ENCODE measurements at regions not wholly inside any gene's neighbourhood (a gene's known extent, or its start where the extent isn't known, plus 50 kb on each side); places are given as distances from the start of the nearest gene placed in this dataset.

DNA sequence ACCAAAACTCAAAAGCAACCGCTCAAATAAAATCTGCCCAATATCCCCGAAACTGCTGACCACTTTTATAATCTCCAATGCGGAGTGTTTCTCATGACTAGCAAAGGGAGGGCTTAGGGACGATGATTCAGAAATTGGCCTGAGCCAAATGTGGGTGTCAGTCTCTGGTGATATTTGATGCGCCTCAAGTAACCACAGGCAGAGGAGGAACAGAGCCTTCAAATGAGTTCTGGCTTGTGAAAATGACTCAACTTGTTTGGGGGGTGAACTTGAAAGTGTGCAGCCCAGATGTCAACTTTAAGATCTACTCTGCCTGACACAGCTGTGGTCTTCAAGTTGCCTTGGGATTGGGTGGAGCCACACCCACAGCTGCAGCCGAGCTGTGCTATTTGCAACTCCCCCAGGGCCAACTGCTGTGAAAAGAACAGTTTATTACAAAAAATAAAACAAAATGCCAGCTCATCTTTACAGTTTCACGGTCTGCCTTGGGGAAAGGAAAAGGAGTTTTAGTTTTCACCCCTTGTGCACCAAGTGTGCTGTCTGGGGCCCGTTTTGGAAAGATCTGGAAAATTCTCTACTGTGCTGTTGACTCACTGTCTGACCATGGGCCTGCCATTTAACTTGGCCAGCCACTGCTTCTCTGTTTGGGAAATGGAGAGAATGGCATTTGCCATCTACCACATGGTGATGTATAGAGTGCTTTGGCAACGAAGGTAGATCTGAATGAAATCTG lies 222.1 kb downstream of the MTX2 start (continued):
- no peak for TF ChIP-seq RFX5 (IDR thresholded peaks at IDR 0.05)
- no peak for TF ChIP-seq MAFK (IDR thresholded peaks at IDR 0.05; ENCODE audit: partially characterized antibody)
- TF ChIP-seq SREBF2 (IDR thresholded peaks at IDR 0.05): no peak
- no peak for TF ChIP-seq NFE2L2 (conservative IDR thresholded peaks at IDR 0.05; ENCODE audit: low read length)
- TF ChIP-seq RCOR1 (IDR thresholded peaks at IDR 0.05; ENCODE audit: low read depth, low read length): no peak
- TF ChIP-seq MYC (IDR thresholded peaks at IDR 0.05; ENCODE audit: borderline replicate concordance, low read length): no peak
- TF ChIP-seq, protein P1, sequence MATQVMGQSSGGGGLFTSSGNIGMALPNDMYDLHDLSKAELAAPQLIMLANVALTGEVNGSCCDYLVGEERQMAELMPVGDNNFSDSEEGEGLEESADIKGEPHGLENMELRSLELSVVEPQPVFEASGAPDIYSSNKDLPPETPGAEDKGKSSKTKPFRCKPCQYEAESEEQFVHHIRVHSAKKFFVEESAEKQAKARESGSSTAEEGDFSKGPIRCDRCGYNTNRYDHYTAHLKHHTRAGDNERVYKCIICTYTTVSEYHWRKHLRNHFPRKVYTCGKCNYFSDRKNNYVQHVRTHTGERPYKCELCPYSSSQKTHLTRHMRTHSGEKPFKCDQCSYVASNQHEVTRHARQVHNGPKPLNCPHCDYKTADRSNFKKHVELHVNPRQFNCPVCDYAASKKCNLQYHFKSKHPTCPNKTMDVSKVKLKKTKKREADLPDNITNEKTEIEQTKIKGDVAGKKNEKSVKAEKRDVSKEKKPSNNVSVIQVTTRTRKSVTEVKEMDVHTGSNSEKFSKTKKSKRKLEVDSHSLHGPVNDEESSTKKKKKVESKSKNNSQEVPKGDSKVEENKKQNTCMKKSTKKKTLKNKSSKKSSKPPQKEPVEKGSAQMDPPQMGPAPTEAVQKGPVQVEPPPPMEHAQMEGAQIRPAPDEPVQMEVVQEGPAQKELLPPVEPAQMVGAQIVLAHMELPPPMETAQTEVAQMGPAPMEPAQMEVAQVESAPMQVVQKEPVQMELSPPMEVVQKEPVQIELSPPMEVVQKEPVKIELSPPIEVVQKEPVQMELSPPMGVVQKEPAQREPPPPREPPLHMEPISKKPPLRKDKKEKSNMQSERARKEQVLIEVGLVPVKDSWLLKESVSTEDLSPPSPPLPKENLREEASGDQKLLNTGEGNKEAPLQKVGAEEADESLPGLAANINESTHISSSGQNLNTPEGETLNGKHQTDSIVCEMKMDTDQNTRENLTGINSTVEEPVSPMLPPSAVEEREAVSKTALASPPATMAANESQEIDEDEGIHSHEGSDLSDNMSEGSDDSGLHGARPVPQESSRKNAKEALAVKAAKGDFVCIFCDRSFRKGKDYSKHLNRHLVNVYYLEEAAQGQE (IDR thresholded peaks at IDR 0.05): no peak

DNA sequence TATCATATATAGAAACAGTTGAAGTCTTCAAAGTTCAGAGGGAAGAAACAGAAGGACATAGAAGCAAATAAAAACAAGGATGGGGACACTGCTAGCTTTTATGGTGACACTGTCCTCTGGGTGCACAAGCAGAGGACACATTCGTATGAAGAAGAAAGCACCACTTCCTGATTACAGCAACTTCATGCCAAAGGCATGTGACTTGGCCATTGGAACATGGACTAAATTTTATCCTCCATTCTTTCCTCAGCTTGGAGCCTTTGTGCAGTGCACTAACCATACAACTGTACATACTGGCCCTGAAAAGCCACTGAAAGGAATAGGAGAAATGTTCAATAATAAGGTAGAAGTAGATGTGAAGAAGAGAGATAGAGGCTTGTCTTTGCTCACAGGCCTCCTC lies 223.3 kb downstream of the MTX2 start:
- ATAC-seq (no peak), DNase-seq (ENCODE audit: low read depth in 1 of 2, low spot score in 1 of 2) (no peak), FAIRE-seq (no peak)
- ChIA-PET CTCF (no interaction called here), POLR2A (no interaction called here)
- H3K4me2 ChIP-seq: no peak overlapping the region
- 68% methylated on average over 1 of the region's 1 CpG for WGBS (ENCODE audit: missing lambda C conversion rate)
- TF ChIP-seq JUN (IDR thresholded peaks at IDR 0.05) (no peak), FOXS1 (CRISPR knock-in tag; IDR thresholded peaks at IDR 0.05) (no peak), HDAC2 (IDR thresholded peaks at IDR 0.05) (no peak)
- TF ChIP-seq, protein P2, sequence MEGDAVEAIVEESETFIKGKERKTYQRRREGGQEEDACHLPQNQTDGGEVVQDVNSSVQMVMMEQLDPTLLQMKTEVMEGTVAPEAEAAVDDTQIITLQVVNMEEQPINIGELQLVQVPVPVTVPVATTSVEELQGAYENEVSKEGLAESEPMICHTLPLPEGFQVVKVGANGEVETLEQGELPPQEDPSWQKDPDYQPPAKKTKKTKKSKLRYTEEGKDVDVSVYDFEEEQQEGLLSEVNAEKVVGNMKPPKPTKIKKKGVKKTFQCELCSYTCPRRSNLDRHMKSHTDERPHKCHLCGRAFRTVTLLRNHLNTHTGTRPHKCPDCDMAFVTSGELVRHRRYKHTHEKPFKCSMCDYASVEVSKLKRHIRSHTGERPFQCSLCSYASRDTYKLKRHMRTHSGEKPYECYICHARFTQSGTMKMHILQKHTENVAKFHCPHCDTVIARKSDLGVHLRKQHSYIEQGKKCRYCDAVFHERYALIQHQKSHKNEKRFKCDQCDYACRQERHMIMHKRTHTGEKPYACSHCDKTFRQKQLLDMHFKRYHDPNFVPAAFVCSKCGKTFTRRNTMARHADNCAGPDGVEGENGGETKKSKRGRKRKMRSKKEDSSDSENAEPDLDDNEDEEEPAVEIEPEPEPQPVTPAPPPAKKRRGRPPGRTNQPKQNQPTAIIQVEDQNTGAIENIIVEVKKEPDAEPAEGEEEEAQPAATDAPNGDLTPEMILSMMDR (IDR thresholded peaks at IDR 0.05): no peak
- H3K4me3 ChIP-seq: no peak overlapping the region
- no peaks in the 10 kb centered on the region for H3K9me3 ChIP-seq
- no peaks in the 10 kb centered on the region for H3K4me1 ChIP-seq
- no peak overlapping the region for H3K27ac ChIP-seq

DNA sequence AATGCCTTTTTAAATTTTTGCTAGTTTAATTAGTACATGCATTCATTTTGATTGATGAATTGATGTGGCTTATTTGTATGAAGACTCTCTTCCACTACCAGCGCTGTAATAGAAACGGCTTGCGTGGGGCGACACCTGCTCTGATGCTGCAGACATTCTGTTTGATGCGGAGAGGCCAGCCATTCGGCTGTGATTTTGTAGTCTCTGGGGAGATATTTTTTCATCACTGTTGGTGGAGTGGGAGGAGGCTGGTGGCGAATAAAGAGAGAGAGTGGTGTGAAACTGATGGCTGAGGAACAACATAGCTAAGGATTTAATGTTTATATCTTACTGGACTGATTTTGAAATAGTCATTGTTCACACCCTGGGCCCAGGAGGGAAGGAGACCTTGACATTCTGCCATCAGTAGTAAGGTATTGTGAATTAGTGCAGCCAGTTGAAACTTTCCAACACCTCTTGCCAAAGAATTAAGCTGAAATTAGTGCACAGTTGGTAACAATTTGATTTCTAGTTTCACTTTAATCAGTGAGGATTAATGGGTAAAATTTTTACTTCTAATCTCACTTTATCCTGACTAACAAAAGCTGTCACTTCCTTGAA lies 224.1 kb downstream of the MTX2 start:
- ATAC-seq (no peak), FAIRE-seq (no peak), DNase-seq (ENCODE audit: low read depth in 1 of 2, low spot score in 1 of 2) (no peak)
- no peaks in the 10 kb centered on the region for H3K4me1 ChIP-seq
- H3K4me2 ChIP-seq: no peak overlapping the region
- H3K27ac ChIP-seq: no peak overlapping the region
- ChIA-PET POLR2A (no interaction called here), CTCF (no interaction called here)
- no peaks in the 10 kb centered on the region for H3K9me3 ChIP-seq
- WGBS (ENCODE audit: missing lambda C conversion rate): 81% methylated on average over 7 of the region's 7 CpGs
- H3K4me3 ChIP-seq: no peak overlapping the region
- TF ChIP-seq, protein P3, sequence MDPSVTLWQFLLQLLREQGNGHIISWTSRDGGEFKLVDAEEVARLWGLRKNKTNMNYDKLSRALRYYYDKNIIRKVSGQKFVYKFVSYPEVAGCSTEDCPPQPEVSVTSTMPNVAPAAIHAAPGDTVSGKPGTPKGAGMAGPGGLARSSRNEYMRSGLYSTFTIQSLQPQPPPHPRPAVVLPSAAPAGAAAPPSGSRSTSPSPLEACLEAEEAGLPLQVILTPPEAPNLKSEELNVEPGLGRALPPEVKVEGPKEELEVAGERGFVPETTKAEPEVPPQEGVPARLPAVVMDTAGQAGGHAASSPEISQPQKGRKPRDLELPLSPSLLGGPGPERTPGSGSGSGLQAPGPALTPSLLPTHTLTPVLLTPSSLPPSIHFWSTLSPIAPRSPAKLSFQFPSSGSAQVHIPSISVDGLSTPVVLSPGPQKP (IDR thresholded peaks at IDR 0.05; ENCODE audit: low read depth, low read length): no peak
- TF ChIP-seq, protein P4, sequence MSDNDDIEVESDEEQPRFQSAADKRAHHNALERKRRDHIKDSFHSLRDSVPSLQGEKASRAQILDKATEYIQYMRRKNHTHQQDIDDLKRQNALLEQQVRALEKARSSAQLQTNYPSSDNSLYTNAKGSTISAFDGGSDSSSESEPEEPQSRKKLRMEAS (IDR thresholded peaks at IDR 0.05): no peak
- TF ChIP-seq, protein P5, sequence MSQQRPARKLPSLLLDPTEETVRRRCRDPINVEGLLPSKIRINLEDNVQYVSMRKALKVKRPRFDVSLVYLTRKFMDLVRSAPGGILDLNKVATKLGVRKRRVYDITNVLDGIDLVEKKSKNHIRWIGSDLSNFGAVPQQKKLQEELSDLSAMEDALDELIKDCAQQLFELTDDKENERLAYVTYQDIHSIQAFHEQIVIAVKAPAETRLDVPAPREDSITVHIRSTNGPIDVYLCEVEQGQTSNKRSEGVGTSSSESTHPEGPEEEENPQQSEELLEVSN (IDR thresholded peaks at IDR 0.05; ENCODE audit: borderline replicate concordance, low read depth): no peak
- TF ChIP-seq JUNB (IDR thresholded peaks at IDR 0.05): no peak
- TF ChIP-seq CHD4 (IDR thresholded peaks at IDR 0.05; ENCODE audit: borderline replicate concordance): no peak
- TF ChIP-seq, protein P1 (IDR thresholded peaks at IDR 0.05): no peak
- no peak for TF ChIP-seq BHLHE40 (IDR thresholded peaks at IDR 0.05; ENCODE audit: low read depth, low read length)
- no peak for TF ChIP-seq NFE2L2 (conservative IDR thresholded peaks at IDR 0.05; ENCODE audit: low read length)
- no peak for TF ChIP-seq GATA3 (IDR thresholded peaks at IDR 0.05; ENCODE audit: borderline replicate concordance)
- no peak for TF ChIP-seq ZSCAN20 (CRISPR knock-in tag; IDR thresholded peaks at IDR 0.05)
- no peak for TF ChIP-seq ZFP36 (IDR thresholded peaks at IDR 0.05; ENCODE audit: borderline replicate concordance, partially characterized antibody)
- TF ChIP-seq, protein P6, sequence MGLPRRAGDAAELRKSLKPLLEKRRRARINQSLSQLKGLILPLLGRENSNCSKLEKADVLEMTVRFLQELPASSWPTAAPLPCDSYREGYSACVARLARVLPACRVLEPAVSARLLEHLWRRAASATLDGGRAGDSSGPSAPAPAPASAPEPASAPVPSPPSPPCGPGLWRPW (IDR thresholded peaks at IDR 0.05): no peak
- TF ChIP-seq, protein P7, sequence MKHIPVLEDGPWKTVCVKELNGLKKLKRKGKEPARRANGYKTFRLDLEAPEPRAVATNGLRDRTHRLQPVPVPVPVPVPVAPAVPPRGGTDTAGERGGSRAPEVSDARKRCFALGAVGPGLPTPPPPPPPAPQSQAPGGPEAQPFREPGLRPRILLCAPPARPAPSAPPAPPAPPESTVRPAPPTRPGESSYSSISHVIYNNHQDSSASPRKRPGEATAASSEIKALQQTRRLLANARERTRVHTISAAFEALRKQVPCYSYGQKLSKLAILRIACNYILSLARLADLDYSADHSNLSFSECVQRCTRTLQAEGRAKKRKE (CRISPR knock-in tag; IDR thresholded peaks at IDR 0.05; ENCODE audit: low read depth): no peak

All from A549 (cell line).